SK-N-SH (cell line): ENCODE measurements at regions not wholly inside any gene's neighbourhood (a gene's known extent, or its start where the extent isn't known, plus 50 kb on each side); places are given as distances from the start of the nearest gene placed in this dataset.

Experiments
- CTCF ChIA-PET: fragments of 300-600, 350-600 bp; formaldehyde crosslinking; extraction: SDS; loops from one replicate; lab custom pipeline; 2021; lab: Yijun Ruan, JAX
- POLR2A ChIA-PET: fragments of 350-600 bp; sonication (Branson Sonifier 250); formaldehyde crosslinking; extraction: SDS; loops from one replicate; lab custom pipeline; 2020; ENCODE audit warnings: antibody characterized with exemption, inconsistent platforms; lab: Yijun Ruan, JAX
- DNase-seq: peaks from one replicate; pipeline ENCODE4 v3.0.0; 2012
- H2AFZ ChIP-seq: fragments of 200-600 bp; sonication (generic); 2 replicates; pipeline ENCODE4 v1.8.1; 2016; ENCODE audit warnings: antibody characterized with exemption, mild to moderate bottlenecking, low read depth
- H3F3A ChIP-seq: fragments of 200-600 bp; sonication (generic); replicated peaks from 2 replicates; pipeline ENCODE3; 2016; ENCODE audit warnings: antibody characterized with exemption, mild to moderate bottlenecking; ENCODE audit not compliant: insufficient read depth
- H3K27ac ChIP-seq, 2 experiments: fragments of 200-500 bp in 1 of 2; fragments of 200-600 bp in 1 of 2; sonication (Bioruptor generic) in 1 of 2; sonication (generic), shearing (Covaris generic) in 1 of 2; 2 replicates each; pipeline versions ENCODE4 v1.5.1 to v1.6.1; 2014 to 2016; ENCODE audit warnings: low read depth in 2 of 2, inconsistent platforms in 1 of 2, low read length in 1 of 2, mild to moderate bottlenecking in 1 of 2, mixed read lengths in 1 of 2
- H3K27me3 ChIP-seq: fragments of 200-600 bp; sonication (generic), shearing (Covaris generic); 2 replicates; pipeline ENCODE4 v1.6.1; 2016; ENCODE audit warnings: mixed run types; ENCODE audit not compliant: insufficient read depth
- H3K36me3 ChIP-seq, 2 experiments: fragments of 200-500 bp in 1 of 2; fragments of 200-600 bp in 1 of 2; sonication (Bioruptor generic) in 1 of 2; sonication (generic) in 1 of 2; replicated peaks in 1 of 2; 2 replicates each; pipeline versions ENCODE3 to v1.5.1; 2014 to 2016; ENCODE audit warnings: low read length in 1 of 2, mild to moderate bottlenecking in 1 of 2; ENCODE audit not compliant: insufficient read depth in 2 of 2, control insufficient read depth in 1 of 2
- H3K4me1 ChIP-seq, 2 experiments: fragments of 200-500 bp in 1 of 2; fragments of 200-600 bp in 1 of 2; sonication (Bioruptor generic) in 1 of 2; sonication (generic), shearing (Covaris generic) in 1 of 2; 2 replicates each; pipeline versions ENCODE4 v1.5.1 to v1.6.1; 2014 to 2016; ENCODE audit warnings: low read depth in 1 of 2, low read length in 1 of 2, mixed run types in 1 of 2; ENCODE audit not compliant: insufficient read depth in 2 of 2, control insufficient read depth in 1 of 2
- H3K4me2 ChIP-seq: fragments of 200-600 bp; sonication (generic), shearing (Covaris generic); 2 replicates; pipeline ENCODE4 v1.6.1; 2017; ENCODE audit warnings: mixed run types
- H3K4me3 ChIP-seq, 2 experiments: fragments of 200-500 bp in 1 of 2; fragments of 200-600 bp in 1 of 2; sonication (Bioruptor generic) in 1 of 2; sonication (generic), shearing (Covaris generic) in 1 of 2; 2 replicates each; pipeline versions ENCODE4 v1.5.1 to v1.8.1; 2014 to 2016; ENCODE audit warnings: low read depth in 2 of 2, inconsistent platforms in 1 of 2, low read length in 1 of 2, mild to moderate bottlenecking in 1 of 2, mixed read lengths in 1 of 2, moderate library complexity in 1 of 2
- H3K79me2 ChIP-seq: fragments of 200-600 bp; sonication (generic); 2 replicates; pipeline ENCODE4 v1.8.1; 2017; ENCODE audit warnings: mild to moderate bottlenecking; ENCODE audit not compliant: insufficient read depth
- H3K9ac ChIP-seq: fragments of 200-600 bp; sonication (generic); 2 replicates; pipeline ENCODE4 v1.6.1; 2017; ENCODE audit warnings: mixed run types
- H3K9me2 ChIP-seq: fragments of 200-600 bp; sonication (generic); 2 replicates; pipeline ENCODE4 v1.6.1; 2017; ENCODE audit warnings: mixed run types
- H3K9me3 ChIP-seq: fragments of 200-600 bp; sonication (generic); 2 replicates; pipeline ENCODE4 v1.6.1; 2017; ENCODE audit warnings: mixed run types, mild to moderate bottlenecking, moderate library complexity
- H4K20me1 ChIP-seq: fragments of 200-600 bp; sonication (generic); 2 replicates; pipeline ENCODE4 v1.6.1; 2017; ENCODE audit warnings: mild to moderate bottlenecking, mixed run types; ENCODE audit not compliant: insufficient read depth
- FOSL2 ChIP-seq: IDR thresholded peaks from 2 replicates; pipeline ENCODE4 v1.4.0; 2012; ENCODE audit warnings: low read depth, mild to moderate bottlenecking, moderate library complexity, borderline replicate concordance
- FOXM1 ChIP-seq: IDR thresholded peaks from 2 replicates; pipeline ENCODE4 v1.4.0; 2012; ENCODE audit warnings: low read depth, mild to moderate bottlenecking
- MEF2A ChIP-seq: IDR thresholded peaks from 2 replicates; pipeline ENCODE4 v1.4.0; 2012; ENCODE audit warnings: low read depth, borderline replicate concordance
- MXI1 ChIP-seq: IDR thresholded peaks from 2 replicates; pipeline ENCODE4 v1.6.1; 2012; ENCODE audit warnings: mild to moderate bottlenecking, low read depth, low read length, improper control_type of control experiment
- RCOR1 ChIP-seq: fragments of 150-350 bp; IDR thresholded peaks from 2 replicates; pipeline ENCODE4 v1.6.1; 2017; ENCODE audit warnings: antibody characterized with exemption, low read length
- TEAD4 ChIP-seq: IDR thresholded peaks from 2 replicates; pipeline ENCODE4 v1.4.0; 2012; ENCODE audit warnings: mild to moderate bottlenecking, borderline replicate concordance; ENCODE audit not compliant: insufficient read depth
- YY1 ChIP-seq: IDR thresholded peaks from 2 replicates; pipeline ENCODE4 v1.4.0; 2012; ENCODE audit warnings: low read depth, mild to moderate bottlenecking
- WGBS: methylation state at CpG from one replicate; pipeline ENCODE4 v1.1.6; 2017; ENCODE audit warnings: low lambda C conversion rate; 5-methylcytosine and 5-hydroxymethylcytosine counted together
- TF ChIP-seq, protein P1 (sequence below): IDR thresholded peaks from 2 replicates; pipeline ENCODE4; 2012
- TF ChIP-seq, protein P2 (sequence below): IDR thresholded peaks from 2 replicates; pipeline ENCODE4 v1.4.0; 2012; ENCODE audit warnings: low read depth, borderline replicate concordance
- TF ChIP-seq, protein P3 (sequence below): IDR thresholded peaks from 2 replicates; pipeline ENCODE4 v1.6.1; 2012; ENCODE audit warnings: mild to moderate bottlenecking, low read depth, low read length, moderate library complexity

GRCh38 chr2:15889442-15890123, 50.8 kb upstream of the MYCN start:
- H2AFZ ChIP-seq = no peak overlapping the region
- H3F3A ChIP-seq = no peaks in the 10 kb centered on the region
- no peaks in the 10 kb centered on the region for H3K9me3 ChIP-seq
- 49% methylated on average over 15 of the region's 15 CpGs for WGBS
- TF ChIP-seq YY1 (no peak), TEAD4 (no peak), MXI1 (no peak), FOXM1 (no peak), FOSL2 (no peak), RCOR1 (no peak), MEF2A (no peak)
- TF ChIP-seq, protein P1, sequence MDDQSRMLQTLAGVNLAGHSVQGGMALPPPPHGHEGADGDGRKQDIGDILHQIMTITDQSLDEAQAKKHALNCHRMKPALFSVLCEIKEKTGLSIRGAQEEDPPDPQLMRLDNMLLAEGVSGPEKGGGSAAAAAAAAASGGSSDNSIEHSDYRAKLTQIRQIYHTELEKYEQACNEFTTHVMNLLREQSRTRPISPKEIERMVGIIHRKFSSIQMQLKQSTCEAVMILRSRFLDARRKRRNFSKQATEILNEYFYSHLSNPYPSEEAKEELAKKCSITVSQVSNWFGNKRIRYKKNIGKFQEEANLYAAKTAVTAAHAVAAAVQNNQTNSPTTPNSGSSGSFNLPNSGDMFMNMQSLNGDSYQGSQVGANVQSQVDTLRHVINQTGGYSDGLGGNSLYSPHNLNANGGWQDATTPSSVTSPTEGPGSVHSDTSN = no peak
- TF ChIP-seq, protein P2, sequence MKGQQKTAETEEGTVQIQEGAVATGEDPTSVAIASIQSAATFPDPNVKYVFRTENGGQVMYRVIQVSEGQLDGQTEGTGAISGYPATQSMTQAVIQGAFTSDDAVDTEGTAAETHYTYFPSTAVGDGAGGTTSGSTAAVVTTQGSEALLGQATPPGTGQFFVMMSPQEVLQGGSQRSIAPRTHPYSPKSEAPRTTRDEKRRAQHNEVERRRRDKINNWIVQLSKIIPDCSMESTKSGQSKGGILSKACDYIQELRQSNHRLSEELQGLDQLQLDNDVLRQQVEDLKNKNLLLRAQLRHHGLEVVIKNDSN = no peak
- TF ChIP-seq, protein P3, sequence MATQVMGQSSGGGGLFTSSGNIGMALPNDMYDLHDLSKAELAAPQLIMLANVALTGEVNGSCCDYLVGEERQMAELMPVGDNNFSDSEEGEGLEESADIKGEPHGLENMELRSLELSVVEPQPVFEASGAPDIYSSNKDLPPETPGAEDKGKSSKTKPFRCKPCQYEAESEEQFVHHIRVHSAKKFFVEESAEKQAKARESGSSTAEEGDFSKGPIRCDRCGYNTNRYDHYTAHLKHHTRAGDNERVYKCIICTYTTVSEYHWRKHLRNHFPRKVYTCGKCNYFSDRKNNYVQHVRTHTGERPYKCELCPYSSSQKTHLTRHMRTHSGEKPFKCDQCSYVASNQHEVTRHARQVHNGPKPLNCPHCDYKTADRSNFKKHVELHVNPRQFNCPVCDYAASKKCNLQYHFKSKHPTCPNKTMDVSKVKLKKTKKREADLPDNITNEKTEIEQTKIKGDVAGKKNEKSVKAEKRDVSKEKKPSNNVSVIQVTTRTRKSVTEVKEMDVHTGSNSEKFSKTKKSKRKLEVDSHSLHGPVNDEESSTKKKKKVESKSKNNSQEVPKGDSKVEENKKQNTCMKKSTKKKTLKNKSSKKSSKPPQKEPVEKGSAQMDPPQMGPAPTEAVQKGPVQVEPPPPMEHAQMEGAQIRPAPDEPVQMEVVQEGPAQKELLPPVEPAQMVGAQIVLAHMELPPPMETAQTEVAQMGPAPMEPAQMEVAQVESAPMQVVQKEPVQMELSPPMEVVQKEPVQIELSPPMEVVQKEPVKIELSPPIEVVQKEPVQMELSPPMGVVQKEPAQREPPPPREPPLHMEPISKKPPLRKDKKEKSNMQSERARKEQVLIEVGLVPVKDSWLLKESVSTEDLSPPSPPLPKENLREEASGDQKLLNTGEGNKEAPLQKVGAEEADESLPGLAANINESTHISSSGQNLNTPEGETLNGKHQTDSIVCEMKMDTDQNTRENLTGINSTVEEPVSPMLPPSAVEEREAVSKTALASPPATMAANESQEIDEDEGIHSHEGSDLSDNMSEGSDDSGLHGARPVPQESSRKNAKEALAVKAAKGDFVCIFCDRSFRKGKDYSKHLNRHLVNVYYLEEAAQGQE = no peak
- TF ChIP-seq, all 33 proteins: peak for 0
- ChIA-PET CTCF (interaction anchor here (0.6 to 1.5 kb wide), 4 partner anchors 44 to 598 kb away, joined by 3 to 6 read pairs (median 5); partner anchors contain the start of gene MYCN), POLR2A (no interaction called here)
- no peak overlapping the region for H3K9ac ChIP-seq
- H3K79me2 ChIP-seq = no peaks in the 10 kb centered on the region
- H3K27ac ChIP-seq = no peak overlapping the region
- H3K27me3 ChIP-seq = no peaks in the 10 kb centered on the region
- no peaks in the 10 kb centered on the region for H3K9me2 ChIP-seq
- H3K4me2 ChIP-seq = no peak overlapping the region
- H3K4me1 ChIP-seq = peaks cover 0 to 44% of the 10 kb centered on the region in 2 experiments; a peak in 1 of 4 replicates
- DNase-seq = no peak
- H4K20me1 ChIP-seq = no peaks in the 10 kb centered on the region
- no peak overlapping the region for H3K4me3 ChIP-seq
- no peaks in the 10 kb centered on the region for H3K36me3 ChIP-seq
